NCI-H1436 treated with DMSO at 0.1 percent for 48 hours (cell line): ENCODE measurements at regions not wholly inside any gene's neighbourhood (a gene's known extent, or its start where the extent isn't known, plus 50 kb on each side); places are given as distances from the start of the nearest gene placed in this dataset.

ENCODE experiments used
- DNase-seq: peaks from one replicate; lab custom pipeline; 2025; lab: John Stamatoyannopoulos, UW

DNA sequence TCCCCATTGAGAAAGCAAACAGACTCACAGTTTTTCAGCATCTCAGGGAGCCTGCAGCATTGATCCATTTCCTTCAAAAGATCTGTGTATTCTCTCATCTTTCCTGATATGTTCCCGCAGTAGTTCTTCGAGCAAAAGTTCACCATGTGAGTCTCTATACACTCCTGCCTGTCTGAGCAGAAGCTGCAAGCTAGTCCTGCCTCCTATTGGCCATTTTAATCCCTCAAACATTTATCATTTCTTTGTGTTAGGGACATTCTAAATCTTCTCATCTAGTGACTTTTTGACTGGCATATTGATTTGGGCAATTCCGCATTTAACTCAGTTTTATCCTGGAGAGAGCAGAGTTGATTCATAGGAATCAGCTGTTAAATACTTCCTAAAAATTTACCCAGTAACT lies 660.4 kb upstream of the KLF12 start:
- DNase-seq = no peak

DNA sequence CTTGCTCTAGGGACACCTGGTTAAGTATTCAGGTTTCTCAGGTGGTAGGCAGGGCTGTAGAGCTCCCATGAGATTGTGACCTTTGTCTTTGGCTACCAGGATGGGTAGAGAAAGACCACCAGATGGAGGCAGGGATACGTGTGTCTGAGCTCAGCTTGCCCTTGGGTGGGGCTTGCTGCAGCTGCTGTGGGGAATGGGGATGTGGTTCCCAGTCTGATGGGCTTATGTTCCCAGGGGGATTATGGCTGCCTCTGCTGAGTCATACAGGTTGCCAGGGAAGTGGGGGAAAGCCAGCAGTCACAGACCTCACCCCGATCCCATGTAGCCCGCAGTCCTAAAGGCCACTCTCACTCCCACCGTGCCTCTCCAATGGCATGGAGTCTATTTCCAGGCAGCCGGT lies 659.9 kb upstream of the KLF12 start:
- no peak for DNase-seq

DNA sequence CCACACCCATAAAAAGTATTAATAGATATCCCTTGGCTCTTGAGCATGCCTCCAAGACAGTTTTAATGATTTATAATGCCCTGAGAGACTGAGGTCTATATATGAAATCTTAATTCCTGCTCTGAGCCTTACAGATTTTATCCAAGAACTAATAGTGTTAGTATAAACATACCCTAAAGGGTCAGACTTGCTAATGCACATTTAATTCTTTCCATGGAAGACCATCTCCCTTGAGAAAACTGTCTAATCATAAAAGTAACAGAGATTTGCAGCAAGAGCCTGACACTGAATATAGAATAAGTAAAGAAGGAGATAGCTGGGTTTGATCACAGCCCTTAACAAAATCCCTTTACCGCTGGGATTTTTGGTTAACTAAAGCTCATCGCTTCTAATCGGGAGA lies 650.8 kb upstream of the KLF12 start:
- DNase-seq = no peak

DNA sequence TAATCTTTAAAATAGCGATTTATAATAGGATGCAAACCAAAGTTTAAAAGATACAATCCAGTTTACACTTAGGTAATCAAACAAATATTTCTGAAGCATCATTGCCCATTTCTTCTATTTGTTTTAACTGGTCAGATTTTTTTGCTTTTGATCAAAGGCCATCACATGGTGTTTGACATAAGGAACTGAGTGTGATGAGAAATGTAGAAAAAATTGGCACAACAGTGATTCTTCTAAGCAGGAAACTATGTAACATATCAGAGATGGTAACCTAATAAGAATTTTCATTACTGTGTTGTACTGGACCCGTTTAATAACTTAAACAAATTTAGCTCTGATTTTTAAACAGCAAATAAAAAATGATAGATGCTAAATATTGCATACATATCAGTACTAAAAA lies 644.7 kb upstream of the KLF12 start:
- DNase-seq = no peak

DNA sequence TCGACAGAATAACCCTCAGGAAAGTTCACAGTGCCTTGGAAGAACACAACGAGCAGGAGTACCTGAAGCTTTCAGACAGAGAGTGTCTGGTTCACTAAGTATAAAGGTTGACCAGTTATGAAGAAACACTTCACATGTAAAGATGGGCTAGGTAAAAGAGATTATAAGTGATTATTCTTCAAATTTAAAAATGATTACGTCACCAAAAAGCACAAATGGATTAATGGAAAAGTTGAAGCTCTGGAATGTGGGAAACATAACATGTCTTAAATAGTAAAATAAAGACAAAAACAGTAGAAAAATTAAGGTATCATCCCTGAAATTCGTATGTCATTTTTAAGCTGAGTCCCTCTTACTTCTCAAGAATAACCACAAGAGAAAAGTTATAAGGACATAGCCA lies 643.9 kb upstream of the KLF12 start:
- no peak for DNase-seq

DNA sequence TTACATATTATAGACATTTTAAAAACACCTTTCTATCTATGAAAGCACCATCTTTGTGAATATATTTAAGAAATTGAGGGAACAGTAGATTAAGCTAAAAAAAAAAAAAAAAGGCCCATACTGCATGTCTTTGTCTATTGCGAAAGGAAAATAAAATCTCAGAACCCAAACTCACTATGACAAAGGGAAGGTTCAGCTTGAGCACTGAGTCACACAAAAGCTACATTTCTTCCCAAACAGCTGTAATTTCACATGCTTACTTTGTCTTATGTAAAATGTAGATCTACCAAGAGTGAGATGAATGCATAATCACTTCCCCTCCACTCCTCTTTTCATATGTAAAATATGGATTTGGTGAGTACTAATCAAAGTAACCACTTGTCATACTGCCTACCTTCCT lies 640.1 kb upstream of the KLF12 start:
- DNase-seq = no peak

DNA sequence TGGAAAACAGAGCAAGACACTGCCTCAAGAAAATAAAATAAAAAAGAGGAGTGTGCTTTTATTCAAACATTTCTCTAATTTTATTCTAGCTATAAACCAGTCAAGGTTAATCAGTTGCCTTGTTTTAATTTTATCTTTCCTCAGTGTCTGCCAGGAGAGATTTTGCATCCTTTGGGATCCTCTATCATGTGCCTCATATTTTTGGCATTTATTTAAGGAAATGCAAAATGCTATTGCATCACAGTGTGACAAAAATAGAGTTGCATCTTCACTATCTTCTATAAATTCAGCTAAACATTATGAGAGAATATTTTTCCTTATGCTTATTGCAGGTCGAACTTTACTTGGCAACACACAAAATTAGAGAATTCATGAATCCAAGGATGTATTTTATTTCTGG lies 639.0 kb upstream of the KLF12 start:
- DNase-seq = no peak

DNA sequence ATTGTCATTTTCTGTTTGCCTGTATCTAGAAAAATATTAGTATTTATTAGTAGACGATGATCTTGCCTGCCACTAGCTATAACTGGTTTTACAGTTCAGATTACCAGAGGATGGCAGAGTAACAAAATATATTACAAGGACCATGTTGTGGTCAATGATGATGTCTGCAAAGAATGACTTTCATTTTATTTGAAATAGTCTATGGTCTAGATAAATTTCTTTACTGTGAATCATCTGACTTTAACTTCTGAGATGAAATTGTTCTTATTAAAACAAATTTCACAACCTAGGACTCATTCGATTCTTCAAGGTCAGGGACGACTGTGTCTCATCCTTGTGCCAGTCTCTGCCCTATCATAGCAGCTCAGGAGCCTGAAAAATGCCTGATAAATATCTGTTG lies 637.8 kb upstream of the KLF12 start:
- no peak for DNase-seq

DNA sequence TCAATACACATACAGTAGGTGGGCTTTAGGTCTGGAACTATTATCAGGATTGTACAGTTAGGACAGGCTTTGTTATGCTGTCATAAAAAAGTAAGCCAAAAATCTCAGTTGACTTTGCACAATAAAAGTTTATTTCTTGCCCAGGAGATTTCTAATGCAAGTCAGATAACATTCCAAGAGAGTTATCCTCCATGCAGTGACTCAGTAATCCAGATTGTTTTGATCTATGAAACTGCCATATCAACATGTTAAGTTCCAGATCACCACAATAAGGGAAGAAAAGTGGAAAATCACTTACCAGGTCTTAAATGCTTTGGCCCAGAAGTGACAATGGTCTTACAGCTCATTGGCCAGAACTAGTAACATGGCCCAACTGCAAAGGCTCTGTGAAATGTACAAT lies 636.2 kb upstream of the KLF12 start:
- DNase-seq = no peak

DNA sequence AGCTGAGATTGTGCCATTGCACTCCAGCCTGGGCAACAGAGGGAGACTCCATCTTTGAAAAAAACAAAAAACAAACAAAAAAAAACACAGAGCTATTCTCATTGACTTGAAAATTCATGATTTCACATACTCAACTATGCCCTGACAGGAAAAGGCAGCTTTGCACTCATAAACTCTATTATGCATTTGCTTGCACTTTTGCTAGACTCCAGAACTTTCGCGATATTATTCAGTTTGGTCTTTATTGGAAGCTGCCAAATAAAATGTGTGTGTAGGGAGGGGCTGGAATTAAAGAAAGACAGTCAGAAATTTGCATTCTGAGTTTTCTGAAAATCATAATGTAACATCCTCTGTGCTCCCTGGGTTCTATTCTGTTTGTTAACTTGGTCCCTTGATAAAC lies 635.1 kb upstream of the KLF12 start:
- DNase-seq = no peak

DNA sequence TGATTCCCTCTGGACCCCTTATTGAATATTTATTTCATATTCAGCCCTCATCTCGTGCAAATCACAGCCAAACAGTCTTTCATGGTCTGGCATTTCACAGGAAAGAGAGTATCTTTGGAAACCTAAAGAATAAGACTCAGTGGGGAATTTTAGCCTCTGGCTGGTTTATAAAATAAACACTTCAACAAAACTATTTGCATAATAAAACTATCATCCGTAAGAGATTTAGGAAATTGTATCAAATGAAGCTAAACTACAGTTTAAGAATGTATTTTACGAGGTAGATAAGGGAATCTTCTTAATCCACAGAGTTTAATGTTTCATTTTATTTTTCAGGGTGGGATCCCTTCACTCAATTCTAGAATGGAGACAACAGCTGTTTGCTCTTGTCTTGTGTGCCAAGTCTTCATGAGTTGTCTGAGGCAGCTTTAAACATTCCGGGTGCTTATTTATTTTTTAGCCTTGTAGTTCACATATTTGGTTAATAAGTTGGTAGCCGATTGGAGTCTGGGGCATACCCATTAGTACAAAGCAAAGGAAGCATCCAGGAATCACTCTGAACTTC lies 634.4 kb upstream of the KLF12 start:
- no peak for DNase-seq

DNA sequence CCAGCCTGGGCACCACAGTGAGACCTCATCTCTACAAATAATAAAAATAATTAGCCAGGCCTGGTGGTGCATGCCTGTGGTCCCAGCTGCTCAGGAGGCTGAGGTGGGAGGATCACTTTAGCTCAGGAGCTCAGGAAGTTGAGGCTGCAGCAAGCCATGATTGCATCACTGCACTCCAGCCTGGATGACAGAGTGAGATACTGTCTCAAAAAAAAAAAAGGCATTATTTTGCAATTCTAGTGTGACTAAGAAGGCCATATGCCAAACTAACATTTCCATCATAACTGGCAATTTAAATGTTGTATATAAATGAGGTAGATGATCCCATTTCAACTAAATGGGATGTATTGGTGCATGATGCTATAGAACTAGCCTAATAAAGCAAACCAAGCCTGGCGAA lies 632.8 kb upstream of the KLF12 start:
- no peak for DNase-seq

DNA sequence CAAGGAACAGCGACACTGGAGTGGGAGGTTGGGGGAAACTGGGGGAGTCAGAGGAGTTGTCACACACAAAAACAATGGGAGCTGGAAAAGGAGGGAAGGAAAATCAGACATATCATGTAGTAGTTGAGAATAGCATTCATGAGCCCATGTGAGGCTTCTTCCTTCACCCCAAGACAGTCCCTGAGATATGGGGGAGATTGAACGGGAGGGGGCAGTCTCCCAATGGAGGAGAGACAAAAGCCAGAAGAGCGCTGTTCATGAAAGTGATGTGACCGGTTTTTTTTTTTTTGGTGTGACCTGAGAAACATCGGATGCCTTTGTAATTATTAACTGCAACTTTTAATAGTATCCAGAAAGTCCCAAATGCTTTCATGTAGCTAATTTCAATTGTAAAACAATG lies 631.8 kb upstream of the KLF12 start:
- no peak for DNase-seq

DNA sequence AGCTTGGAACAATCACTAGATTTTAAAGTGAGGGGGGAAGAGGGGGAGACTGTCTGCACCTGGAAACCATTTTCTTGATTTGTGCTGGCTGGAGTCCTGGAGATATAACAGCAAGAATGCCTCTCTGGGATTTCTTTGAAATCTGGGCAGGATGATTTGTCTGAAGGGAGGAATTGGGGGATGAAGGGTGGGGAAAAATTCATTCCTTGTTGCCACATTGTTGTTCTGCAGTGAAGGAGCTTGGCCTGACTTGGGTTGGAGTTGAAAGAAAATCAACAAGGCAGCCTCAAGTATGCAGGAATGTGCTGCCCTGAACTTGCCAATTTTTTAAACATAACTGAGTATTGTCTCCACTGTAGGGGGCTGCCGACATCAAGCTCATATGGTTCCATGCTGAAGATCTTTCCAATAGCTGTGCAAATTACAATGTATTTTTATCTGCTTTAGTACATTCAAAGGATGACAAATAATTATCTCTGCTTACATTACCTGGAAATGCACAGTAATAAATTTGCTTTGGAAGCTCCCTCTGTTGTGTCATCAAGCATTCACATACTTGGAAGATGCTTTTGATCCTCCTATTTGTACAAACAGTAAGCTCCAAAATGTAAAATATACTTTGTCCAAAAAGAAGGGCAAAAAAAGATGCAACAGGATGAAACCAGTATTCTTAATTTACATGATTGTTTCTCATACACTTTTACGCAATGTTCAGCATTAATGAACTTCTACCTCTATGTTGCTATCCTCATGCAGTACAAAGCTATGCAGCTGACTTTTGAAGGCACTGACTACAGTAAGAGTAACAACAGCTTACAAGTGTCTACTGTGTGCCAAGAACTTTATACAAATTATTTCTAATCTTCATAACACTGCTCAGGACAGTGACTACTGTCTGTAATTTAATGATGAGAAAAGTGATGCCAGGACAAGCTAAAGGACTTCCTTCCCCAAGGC lies 627.9 kb upstream of the KLF12 start:
- no peak for DNase-seq

DNA sequence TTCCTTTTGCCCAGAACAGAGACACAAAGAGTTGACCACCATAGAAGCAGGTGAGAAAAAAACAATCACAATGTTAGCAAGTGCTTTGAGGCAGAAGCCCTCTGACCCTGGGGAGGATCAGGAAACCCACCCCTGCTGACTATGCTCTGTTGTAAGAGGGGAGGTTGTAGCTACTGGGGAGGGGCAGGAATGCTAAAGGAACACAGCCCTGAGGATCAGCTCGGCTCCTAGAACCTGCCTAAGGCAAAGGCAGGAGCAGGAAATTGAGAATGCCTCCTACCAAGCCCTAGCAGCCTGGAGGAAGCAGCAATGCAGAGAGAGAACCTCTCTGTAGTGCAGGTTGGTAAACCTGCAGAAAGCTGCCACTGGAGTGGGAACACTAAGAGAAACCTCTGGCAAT lies 624.0 kb upstream of the KLF12 start:
- DNase-seq = no peak

DNA sequence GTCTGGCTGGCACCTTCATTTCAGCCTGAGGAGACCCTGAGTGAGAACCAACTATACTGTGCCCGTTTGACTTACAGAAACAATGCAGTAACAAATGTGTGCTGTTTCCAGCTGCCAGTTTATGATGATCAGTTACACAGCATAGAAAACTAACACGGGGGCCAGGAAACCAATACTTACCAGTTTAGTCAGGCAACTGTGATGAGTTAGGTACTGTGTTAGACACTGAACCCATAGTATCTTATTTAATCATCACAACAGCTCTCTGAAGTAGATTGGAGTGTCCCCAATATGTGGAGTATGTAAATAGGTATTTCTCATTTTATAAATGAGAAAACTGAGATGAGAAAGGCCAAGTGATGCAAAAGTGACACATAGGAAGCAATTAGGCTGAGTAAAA lies 620.9 kb upstream of the KLF12 start:
- no peak for DNase-seq

DNA sequence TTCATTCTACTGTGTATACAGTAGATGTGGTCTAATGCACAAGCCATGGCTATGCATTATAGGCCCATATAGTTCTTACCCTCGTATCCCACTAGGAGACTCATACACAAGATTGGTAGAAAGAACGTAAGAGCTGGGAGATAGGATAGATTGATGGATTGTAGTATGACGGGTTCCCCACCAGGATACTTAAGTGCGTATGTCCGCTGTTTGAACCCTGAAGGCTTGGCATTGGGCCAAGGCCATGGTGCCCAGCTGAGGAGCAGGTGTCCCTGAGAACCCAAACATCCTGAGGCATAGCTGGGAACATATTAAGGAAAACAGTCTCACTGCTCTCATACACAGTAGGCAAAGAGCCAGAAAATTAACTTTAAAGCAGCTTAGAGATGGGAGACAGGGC lies 617.5 kb upstream of the KLF12 start:
- no peak for DNase-seq

DNA sequence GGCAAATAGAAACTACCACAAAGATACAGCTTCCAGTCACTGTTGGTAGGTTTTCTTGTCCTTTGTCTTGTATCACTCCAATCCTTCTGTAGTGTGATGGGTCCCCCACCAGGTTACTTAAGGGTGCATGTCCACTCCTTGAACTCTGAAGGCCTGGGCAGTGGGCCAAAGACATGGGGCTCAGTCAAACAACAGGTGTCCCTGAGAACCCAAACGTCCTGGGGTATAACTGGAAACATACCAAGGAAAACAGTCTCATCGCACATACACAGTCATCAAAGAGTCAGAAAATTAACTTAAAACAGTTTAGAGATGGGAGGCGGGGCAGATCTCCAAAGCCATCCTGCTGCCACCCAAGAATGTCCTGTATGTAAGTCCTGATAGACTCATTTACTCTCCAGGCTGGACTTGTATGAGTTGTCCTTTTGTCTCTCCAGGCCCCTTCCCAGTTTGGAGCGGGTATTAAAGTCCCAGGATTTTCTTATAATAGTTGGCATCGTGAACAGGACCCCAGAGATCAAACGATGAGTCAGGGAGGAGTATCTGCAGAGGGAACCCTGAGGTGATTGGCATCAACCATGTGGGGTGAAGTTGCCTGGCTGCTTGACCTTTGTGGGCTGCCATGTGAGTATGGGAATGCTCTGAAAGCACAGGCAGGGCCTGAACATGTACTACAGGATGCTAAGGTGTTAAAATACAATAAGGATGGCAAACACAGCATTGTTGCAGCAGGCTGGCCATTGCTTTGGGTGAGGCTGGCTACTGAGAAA lies 613.2 kb upstream of the KLF12 start:
- DNase-seq = no peak

DNA sequence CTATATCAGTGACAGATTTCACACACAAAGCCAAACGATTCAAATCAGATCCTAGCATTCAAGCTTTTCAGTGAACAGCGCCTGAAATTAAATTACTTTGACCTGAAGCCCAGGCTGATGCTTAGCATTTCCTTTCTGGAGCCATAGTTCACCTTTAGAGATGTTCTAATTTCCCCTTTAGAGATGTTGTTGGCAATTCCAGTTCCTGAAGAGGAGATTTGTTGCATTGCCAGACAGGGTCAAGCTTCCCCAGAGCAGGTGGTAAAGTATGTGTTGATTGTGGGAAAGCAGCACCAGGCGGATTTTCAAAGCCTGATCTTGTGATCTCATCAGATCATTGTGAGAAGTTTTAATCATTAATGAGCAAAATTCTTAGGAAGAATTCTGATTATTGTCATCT lies 609.8 kb upstream of the KLF12 start:
- DNase-seq = no peak

DNA sequence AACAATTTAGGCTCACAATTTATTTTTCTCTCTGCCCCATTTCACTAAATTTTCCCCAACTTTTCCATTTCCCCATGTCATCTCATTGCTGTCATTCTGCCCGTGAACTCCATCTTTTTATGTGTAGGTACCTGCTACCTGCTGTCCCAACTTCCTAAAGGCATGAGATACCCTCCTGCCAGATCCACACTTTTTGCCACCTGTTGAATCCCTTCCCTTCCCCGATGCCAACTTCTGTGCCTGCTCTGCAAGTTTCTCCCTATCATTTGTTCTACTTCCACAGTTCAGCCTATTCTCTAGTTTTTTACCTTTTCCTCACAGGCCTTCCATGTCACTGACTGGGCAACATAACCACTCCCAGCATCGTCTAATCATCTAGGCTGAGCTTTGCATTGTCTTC lies 607.5 kb upstream of the KLF12 start:
- DNase-seq = no peak

DNA sequence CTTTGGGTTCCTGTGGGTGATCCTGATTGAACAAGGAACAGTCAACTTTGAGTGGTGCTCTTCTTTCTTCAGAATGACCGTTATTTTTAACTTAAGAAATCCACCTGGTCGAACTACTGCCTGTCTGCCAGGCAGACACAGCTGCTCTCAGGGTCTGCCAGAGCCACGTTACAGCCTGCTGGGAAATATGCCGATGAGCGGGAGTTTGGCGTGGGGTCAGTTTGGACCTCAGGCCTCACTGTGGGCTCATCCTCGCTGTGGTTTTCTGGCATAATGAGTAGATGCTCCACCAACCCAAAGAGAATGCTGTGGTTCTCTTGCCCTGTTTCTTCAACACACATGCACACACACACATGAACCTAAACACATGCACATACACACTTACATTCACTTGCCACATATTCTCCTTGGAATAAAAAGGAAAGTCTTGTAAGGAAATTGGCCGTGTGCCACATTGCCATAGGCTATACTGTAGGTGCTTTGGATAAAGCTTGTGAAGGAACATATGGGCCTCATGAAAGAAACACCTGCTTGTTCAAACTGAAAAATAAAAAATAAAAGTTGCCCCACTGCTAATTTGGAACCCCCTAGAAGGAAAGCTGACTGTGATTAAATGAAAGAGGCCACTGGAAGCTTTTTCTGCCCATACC lies 598.7 kb upstream of the KLF12 start:
- no peak for DNase-seq

DNA sequence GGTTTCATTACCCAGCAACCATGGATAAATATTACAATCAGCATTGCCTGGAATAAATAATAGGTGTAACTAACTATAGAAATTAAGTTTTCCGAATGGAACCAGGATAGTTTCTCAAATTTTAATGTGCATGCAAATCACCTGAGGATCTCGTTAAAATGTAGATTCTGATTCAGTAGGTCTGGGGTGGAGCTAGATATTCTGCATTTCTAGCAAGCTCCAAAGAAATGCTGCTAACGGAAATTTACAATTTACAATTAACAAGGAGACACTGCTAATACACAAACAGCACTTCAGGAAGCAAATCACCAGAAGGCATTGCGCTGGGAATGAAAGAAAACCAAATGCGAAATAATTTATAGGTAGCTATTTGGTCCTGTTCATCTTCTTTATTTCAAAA lies 597.5 kb upstream of the KLF12 start:
- DNase-seq = no peak
